HFFc6 (cell line): ENCODE measurements at regions not wholly inside any gene's neighbourhood (a gene's known extent, or its start where the extent isn't known, plus 50 kb on each side); places are given as distances from the start of the nearest gene placed in this dataset.

Source experiments
- DNase-seq: peaks from one replicate; pipeline ENCODE4 v3.0.0-alpha.2; 2018
- H3K27ac Mint-ChIP-seq: 2 replicates; pipeline ENCODE4 v1.8.0; 2020; ENCODE audit warnings: mild to moderate bottlenecking, mixed read lengths
- H3K27me3 Mint-ChIP-seq: 2 replicates; pipeline ENCODE4 v1.8.0; 2021; ENCODE audit warnings: mild to moderate bottlenecking, moderate library complexity, mixed read lengths; ENCODE audit not compliant: insufficient read depth
- H3K36me3 Mint-ChIP-seq: 2 replicates; pipeline ENCODE4 v1.8.0; 2021; ENCODE audit warnings: low read depth, mixed read lengths
- H3K4me1 Mint-ChIP-seq: 2 replicates; pipeline ENCODE4 v1.8.0; 2020; ENCODE audit warnings: low read depth, mixed read lengths
- H3K4me3 Mint-ChIP-seq: 2 replicates; pipeline ENCODE4 v1.8.0; 2020; ENCODE audit warnings: mild to moderate bottlenecking, moderate library complexity, mixed read lengths
- H3K9me3 Mint-ChIP-seq: 2 replicates; pipeline ENCODE4 v1.8.0; 2020; ENCODE audit warnings: mild to moderate bottlenecking, mixed read lengths
- CTCF ChIP-seq: fragments of 200-600 bp; sonication (generic); IDR thresholded peaks from 2 replicates; pipeline ENCODE4 v1.5.0; 2021; ENCODE audit warnings: antibody characterized with exemption, mild to moderate bottlenecking

- no peak for DNase-seq
- no peaks in the 10 kb centered on the region for H3K36me3 Mint-ChIP-seq
- peaks cover 5% of the 10 kb centered on the region; the same call in 1 of the 2 replicates for H3K9me3 Mint-ChIP-seq
- H3K4me1 Mint-ChIP-seq, result peaks cover 20% of the 10 kb centered on the region
- H3K27me3 Mint-ChIP-seq, result no peaks in the 10 kb centered on the region; the same call in none of the 2 replicates
- no peak overlapping the region for H3K27ac Mint-ChIP-seq
- no peak overlapping the region for H3K4me3 Mint-ChIP-seq
- TF ChIP-seq CTCF, result no peak
These were observed 204.9 kb downstream of the SOX4 start for GRCh38 chr6:21798468-21798867.

GRCh38 chr6:21800330-21800729, 206.8 kb downstream of the SOX4 start:
- Mint-ChIP-seq H3K9me3 (peaks cover 5% of the 10 kb centered on the region; the same call in 1 of the 2 replicates), H3K4me1 (peaks cover 20% of the 10 kb centered on the region), H3K27ac (no peak overlapping the region), H3K36me3 (no peaks in the 10 kb centered on the region), H3K4me3 (no peak overlapping the region), H3K27me3 (no peaks in the 10 kb centered on the region; the same call in none of the 2 replicates)
- no peak for DNase-seq
- no peak for TF ChIP-seq CTCF

- Mint-ChIP-seq H3K27me3 (no peaks in the 10 kb centered on the region; the same call in none of the 2 replicates), H3K27ac (peak overlapping the region; percentile 4; the same call in 1 of the 2 replicates), H3K4me1 (peaks cover 20% of the 10 kb centered on the region), H3K36me3 (no peaks in the 10 kb centered on the region), H3K4me3 (no peak overlapping the region), H3K9me3 (peaks cover 5% of the 10 kb centered on the region; the same call in 1 of the 2 replicates)
- DNase-seq, result peak; percentile 55
- no peak for TF ChIP-seq CTCF
These were observed 207.4 kb downstream of the SOX4 start for GRCh38 chr6:21800948-21801438.

- no peak for DNase-seq
- Mint-ChIP-seq H3K4me1 (peaks cover 20% of the 10 kb centered on the region), H3K27me3 (no peaks in the 10 kb centered on the region; the same call in none of the 2 replicates), H3K27ac (no peak overlapping the region; the same call in 1 of the 2 replicates), H3K9me3 (peaks cover 5% of the 10 kb centered on the region; the same call in 1 of the 2 replicates), H3K36me3 (no peaks in the 10 kb centered on the region), H3K4me3 (no peak overlapping the region)
- TF ChIP-seq CTCF, result no peak
These were observed 208.1 kb downstream of the SOX4 start for GRCh38 chr6:21801446-21802174.

GRCh38 chr6:21802175-21802822, 208.7 kb downstream of the SOX4 start:
- Mint-ChIP-seq H3K9me3 (peaks cover 5% of the 10 kb centered on the region; the same call in 1 of the 2 replicates), H3K27me3 (no peaks in the 10 kb centered on the region; the same call in none of the 2 replicates), H3K27ac (no peak overlapping the region), H3K36me3 (no peaks in the 10 kb centered on the region), H3K4me1 (peaks cover 21% of the 10 kb centered on the region), H3K4me3 (no peak overlapping the region)
- DNase-seq, result no peak
- no peak for TF ChIP-seq CTCF
